GM18907 (cell line): ENCODE measurements at regions not wholly inside any gene's neighbourhood (a gene's known extent, or its start where the extent isn't known, plus 50 kb on each side); places are given as distances from the start of the nearest gene placed in this dataset.

Source experiments
- ATAC-seq: cut with Tn5 transposase; IDR thresholded peaks from one replicate; pipeline ENCODE4 v1.9.1; 2021; ENCODE audit warnings: mild to moderate bottlenecking, moderate library complexity; ENCODE audit not compliant: unreplicated experiment

DNA sequence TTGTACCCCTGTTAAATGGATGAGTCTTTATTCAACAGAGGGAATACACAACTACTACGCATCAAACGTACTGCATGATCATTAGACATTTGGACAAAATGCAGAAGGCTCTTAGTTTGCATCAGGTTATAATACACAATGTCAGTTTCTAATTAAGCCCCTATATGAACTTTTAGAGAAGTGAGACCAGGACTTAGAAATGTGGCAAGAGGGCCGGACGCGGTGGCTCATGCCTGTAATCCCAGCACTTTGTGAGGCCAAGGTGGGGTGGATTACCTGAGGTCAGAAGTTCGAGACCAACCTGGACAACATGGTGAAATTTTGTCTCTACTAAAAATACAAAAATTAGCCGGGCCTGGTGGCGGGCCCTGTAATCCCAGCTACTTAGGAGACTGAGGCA is 76.3 kb upstream of the MGMT start:
- no peak for ATAC-seq

DNA sequence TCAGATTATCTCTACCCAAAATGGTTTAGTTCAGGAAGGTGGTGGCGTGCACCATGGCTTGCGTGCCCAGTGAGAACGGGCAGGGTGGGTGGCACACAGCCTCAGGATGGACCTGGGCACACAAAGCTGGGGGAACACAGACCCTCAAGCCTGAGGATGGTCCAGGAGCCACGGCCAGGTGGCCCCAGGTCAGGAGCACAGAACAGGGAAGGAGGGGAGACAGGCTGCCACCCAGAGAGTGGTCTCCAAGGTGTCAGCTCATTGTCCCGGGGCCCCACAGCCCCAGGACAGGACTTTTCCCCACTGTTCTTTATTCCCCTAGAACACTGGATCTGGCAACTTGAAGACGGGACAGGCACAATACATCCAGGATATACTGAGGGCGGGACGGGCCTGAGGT is 75.6 kb upstream of the MGMT start:
- ATAC-seq: no peak

DNA sequence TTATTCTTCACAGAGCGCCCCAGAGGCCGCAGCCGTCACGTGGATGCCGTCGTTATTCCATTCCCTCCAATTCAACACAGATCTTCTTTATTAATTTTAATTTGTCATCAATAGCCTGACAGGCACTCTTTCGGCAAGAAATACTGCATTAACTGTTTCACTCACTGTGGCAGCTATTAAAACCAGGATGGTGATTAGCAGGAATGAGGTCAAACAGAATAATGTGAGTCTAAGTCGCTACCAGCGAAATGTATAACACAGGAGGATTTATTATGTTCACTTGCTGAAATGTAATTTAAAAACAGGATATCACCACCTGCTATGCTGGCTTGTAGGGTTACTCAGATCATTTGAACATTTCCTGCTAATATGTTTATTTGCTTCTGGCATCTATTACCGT is 74.2 kb upstream of the MGMT start:
- ATAC-seq: no peak

DNA sequence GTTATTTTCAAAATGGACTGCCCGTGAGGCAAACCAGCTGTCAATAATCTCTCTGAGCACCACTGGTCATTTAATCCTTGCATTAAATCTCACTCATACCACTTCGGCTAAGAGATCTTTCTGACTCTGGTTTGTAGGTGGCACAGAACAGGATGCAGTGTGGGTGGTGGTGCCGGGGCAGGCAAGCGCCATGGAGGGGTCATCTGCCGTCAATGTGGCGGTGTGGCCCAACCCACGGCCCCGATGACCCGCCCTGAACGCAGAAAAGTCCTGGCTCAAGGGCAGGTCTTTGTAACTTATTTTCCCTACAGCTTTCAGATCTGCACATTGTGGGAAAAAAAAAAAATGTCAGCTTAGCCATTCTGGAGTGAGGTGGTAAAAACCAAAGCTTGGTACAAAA is 73.2 kb upstream of the MGMT start:
- no peak for ATAC-seq

DNA sequence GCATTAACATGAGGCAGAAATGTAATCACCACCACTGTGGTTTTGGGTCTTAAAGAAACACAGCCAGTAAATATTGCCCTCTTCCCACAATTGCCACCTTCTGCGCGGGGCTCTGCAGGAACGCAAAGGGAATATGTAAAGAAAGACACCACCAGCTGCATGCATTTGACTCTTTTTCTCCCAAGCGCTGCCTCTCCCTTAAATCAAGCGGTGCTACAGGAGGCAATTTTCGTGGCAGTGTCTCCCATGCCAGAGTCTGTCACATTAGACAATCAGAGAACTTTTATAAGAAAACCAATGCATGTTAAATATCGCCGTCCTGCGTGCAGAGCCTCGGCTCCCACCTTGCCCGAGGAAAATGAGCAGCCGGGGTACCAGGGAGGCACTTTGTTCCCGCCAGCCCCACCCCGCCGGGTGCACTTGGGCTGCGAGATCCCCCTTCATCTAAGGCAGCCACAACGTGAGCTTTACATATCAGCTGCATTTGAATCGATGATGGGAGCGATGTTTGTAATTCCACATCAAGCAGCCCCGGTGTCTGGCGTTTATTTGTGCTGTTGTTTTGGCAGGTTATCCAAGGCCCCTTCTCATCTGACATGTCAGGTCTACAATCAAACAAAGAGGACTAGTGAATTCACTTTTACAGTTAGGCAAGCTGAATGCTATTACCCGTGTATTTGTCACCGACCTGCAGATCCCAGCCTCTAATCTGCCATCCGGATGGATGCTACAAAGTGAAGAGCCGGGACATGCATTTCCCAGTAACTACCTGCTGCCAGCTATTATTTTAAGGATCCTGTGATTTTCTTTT is 72.3 kb upstream of the MGMT start:
- ATAC-seq: no peak

DNA sequence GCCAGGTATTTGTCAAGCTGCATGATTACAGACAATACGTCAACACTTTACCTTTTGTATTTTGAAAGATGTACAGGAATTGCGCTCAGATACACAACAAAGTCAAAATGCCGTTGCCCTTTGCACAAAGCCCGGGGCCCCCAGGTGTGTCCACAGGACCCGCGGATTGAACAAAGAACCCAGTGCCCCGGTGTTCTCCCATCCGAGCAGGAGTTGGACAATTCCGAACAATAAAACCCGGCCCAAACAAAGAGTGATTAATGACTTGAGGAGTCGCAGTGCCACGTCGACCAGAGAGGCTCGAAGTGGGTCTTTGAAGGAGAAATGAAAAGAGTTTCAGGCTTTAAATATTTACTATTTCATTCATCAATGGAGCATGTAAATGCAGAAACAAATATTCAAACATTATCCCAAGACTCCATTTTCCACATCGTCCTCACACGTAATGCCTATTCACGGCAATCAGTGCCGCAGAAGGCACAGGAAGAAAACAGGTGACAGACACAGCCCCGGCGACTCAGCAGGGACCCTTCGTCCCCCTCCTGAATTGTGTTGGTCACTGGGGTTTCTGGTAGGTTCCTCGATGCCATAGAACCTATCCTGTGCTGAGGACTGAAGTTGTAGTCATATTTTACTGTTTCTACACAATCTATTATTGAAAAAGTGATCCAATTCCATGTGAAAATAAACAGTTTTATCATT is 70.9 kb upstream of the MGMT start:
- ATAC-seq: no peak

DNA sequence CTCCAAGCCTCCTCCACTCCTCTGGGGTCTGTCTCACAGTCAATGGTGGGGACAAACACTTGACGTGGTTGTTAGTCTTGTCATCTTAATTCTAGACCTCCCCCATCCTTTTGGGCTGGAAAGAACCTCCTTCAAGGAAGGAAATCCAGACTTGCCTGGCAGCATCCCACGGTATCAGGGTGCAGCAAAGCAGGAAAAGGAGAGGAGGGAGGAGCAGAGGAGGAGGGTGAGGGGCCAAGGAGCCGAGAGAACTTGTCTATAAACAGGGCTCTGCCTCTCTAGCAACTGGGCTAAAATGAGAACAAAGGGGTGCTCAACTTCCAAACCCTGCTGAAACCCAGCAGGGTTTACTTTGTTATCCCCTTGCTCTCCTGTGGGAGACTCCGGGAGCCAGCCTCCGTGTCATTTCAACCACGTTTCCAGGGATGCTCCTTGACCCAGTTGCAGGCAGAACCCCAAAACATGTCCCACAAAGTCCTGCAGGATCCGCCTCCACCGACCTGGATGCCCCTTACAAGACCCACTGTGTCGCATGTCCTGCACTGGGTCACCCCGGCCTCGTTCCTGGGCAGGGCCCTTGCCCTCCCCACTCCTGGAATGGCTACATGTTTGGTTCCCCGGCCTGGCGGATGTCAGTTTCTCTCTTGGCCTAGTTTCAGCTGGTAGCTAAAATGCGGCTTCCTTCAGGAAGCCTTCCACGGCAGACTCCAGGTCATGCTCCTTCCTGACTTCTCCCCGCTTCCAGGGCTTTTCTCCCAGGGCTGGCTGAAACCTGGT is 69.7 kb upstream of the MGMT start:
- no peak for ATAC-seq

DNA sequence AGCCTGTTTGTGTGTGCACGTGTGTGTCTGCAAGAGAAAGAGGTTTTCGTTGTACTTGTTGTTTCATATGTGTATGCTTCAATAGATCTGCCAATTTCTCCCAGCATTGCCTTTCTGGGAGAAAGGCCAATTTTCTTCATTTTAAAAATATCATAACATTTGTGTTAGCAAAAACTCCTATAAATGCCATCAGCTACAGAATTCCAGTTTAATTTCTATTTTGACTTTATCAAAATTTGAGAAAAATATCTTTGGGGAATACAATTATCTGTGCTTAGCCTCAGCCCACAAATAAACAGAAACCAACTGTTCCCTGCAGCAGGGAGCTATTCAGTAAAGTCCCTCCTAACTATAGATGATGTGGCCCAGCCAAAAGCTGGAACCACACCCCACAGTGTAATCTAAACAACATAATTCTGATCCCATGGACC is 68.3 kb upstream of the MGMT start:
- ATAC-seq: no peak

DNA sequence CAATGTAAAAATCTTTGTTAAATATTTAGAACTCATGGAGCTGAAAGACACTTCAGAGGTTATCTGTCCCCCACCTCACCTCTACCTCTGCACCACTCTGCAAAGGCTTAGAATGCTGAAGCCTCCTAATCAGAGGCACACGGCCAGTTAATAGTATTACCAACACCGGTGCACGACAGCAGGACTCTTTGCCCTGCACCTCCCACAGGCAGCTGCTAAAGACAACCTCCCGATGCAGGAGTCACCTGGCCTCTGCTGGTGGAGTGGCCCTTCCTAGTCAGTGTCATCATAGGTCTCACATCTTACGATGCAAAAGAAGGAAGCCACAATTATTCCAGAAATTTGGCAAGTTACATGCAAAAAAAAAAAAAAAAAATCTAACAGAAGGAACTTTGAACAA is 66.6 kb upstream of the MGMT start:
- no peak for ATAC-seq

DNA sequence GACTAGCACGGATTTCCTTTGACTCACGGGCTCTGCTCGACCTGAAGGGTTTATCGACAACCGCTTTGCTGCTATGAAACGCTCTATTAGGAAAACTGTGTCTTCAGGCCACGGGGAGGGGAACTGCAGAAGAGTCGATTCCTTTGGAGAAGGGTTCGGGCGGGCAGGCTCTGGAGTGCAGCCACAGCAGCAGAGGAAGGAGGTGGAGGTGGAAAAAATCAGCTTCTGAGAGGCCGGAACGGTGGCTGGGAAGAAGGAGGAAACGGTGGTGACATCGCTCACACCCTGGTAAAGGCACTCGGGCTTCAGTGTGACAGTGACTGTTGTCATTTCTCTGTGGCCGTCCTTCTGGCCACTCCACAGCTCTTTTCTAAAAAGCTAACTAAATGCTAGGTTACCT is 64.6 kb upstream of the MGMT start:
- ATAC-seq: no peak

DNA sequence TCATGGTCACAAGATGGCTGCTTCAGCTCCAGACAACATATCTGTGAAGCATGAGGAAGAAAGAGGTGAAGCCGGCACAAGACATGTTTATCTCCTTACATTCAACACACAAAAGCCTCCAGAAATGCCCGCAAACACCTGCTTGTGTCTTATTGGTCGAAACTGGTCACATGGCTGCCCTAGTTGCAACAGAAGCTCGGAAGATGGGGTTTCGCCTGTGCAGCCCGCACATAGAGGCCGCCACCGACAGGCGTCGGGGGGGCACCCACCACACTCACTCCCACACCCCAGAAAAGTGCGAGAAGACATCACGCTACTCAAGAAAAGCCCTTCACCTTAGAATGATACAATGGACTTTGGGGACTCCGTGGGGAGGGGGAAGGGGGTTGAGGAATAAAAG is 63.0 kb upstream of the MGMT start:
- no peak for ATAC-seq

DNA sequence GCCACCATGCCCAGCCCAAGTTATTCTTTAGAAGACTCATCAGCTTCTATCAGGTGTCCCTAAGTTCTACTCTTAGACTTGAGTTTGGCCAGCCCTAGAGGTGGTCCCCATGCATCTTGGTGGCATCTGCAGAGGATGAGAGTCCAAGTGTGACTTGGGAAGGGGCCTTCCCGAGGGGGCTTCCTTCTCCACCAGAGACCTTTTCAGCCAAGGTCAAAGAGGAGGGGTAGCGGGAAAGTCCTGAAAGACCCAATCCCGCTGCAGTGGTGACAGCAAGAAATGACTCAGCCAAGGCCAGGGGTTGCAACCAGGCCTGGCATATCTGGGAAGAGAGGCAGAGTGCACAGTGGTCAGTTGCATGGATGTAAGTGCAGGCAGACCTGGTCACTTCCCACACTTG is 61.7 kb upstream of the MGMT start:
- ATAC-seq: no peak

DNA sequence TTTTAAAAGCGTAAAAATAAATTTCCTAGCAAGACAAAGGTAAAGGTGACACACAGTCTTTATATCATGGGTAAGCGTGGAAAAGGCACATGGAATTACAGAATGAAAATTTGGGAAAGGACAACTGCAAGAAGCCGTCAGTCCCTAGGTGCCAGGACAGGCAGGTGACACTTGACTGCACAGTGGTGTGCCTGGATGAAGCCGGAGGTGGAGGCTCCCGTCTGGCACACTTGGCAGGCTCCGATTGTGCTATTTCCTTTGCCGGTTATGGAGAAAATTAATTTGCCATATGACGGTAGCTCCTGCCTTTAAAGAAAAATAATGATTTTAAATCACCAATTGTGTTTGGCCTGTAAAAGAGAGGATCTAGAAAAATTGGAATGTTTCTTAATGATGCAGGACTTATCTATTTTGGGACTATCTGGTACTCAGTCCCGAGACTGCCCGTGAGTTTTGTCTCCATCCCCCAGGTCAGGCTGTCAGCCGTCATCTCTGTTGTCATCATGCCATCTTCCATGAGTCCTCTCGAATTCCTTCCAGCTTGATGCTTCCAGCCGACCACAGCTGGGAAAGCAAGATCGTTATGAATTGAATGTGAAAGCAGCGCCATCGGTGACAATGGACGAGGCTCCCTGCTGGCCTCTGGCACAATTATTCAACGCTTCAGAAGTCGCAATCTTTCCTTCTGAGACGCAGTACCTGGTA is 56.2 kb upstream of the MGMT start:
- no peak for ATAC-seq

DNA sequence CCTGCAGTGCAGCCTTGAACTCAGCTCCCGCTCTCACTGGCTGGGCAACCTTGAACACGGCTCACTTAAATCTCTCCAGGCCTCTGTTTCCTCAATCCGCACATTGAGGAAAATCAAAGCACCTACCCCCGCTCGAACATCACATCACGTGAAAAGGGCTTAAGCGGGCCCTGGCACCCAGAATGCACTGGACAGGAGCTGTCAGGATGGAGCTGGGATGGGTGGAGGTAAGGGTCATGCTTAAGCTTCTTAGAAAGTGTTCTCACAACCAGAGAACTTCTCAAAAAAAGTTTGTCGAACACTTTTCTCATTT is 55.7 kb upstream of the MGMT start:
- no peak for ATAC-seq

DNA sequence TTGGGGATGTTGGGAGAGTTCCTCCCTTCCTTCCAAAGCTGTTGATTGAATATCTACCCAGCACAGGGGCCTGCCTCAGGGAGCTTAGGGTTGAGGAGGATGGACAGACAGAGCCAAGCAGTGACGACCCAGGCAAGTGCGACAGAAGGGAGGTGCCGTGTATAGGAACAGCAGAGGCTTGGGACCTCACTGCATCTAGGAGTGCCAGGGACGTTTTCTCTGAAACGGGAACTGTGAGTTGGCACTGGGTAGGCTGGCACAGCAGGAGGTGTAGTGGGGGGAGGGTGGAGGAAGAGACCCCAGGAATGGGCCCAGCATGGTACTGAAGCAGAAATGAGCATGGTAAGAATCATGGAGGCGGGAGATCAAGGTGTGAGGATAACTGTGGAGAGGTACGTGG is 55.3 kb upstream of the MGMT start:
- ATAC-seq: no peak

DNA sequence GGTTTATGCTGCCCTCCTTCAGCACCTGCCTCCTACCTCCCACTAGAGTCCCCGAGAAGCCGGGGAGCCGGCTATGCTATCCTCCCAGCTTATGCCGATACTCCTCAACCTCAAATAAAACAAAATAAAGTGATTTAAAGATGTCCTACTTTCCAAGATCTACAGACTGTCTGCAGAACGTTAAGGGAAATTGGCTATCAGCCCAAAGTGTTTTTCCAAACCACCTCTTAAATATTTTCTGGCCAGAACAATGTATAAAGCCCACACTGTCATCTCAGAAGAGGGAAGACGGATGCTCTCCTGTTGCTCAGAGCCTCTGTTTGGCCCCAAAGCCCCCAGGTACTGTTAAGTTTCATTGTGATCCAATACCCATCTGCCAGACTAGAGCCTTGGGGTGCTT is 54.0 kb upstream of the MGMT start:
- no peak for ATAC-seq

DNA sequence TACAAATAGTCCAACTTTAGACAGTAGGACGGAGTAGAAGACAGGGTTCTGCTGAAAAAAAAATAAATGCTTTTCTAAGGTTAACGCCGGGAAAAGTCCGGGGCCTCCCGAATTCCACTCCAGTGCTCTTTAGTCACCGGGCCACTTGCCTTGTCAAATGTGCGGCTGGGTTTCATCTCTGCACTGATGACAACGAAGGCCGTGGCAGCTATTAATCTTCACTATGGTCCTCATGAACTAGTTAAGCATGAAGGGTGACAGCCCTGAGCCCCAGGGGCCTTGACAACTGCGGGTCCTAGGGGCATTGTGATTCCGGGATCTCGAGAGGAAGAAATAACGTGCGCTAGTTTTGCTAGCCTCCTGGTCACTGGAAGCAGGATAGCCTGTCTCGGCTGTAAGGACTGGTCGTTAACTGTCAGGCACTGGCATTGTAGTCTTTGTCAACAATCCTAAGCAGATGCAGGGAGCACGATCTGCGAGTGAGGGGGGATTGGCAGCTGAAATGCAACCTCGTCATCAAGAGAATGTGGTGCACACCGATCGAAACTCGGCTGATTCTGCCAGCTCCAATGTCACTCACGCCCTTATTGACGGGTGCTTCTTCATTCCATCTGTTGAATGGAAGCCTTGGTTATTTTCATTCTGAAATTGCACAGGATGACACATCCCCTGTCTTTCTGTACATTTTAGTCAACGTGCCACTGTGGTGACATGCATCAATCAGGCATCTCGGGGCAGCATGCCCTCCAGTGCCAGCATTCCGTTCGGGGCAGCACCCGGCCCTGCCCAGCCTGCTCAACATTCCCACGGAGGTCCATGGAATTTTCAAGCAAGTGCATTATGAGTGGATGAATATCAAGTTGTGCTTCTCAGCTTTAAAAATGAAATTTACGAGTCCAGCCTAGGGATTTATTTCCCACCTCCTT is 51.6 kb upstream of the MGMT start:
- ATAC-seq: no peak

DNA sequence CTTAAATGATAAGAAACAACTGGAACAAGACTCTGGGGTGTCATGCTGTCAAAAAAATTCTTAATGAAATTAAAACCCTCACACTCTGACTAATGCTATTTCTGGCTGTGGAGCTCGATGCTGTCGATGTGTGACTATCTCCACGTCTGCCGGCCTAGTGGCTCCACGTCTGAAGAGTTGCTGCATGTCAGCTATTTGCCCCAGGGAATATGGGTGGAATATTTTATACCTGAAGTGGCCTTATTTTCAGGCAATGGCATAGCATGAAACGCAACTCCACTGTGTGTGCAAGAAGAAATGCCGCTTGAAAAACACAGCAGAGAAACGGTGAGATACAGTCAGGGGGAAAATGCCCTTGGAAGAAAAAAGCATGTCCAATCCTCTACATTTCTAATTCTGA is 50.9 kb upstream of the MGMT start:
- ATAC-seq: no peak

DNA sequence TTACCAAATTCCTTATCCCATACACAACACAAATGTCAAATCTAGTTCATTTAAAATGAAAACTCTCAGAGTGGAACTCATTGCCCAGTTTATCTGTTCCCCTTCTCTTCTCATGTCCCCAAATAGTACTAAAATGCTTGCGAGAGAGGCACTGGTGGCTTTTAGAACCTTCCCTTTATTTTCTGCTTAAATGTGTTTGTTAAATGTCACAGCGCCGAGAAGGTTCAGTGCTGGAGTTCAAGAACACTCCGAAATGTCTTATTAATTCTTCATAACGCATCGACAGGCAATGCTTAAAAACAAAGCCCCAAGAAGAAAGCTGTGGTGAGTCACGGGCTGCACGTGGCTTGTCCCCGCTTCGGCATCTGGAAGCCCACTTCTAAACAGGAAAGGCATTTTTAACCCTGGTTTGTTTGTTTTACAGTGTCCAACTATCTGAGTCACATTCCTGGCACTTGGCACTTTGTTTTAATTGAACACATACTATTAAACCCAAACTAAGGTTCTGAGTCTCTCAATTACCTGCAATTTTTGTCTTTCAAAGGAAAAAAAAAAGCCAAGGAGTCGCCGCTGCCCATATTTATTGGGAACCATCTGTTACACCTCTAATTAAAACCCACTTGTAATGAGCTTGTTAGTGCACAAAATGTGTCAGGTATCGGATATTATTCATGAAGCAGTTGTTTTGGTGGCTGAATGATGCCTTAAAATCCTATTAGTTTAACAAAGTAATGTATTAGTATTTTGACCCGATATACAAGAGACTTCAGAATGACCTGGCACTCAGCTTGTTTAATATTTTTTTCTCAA is 49.9 kb upstream of the MGMT start:
- ATAC-seq: no peak
